ENCODE measurements at regions not wholly inside any gene's neighbourhood (a gene's known extent, or its start where the extent isn't known, plus 50 kb on each side); places are given as distances from the start of the nearest gene placed in this dataset.
A peak's percentile ranks its signal among the peaks of the same experiment; 100 is the strongest.

GRCh38 chr3:30167541-30168011 lies 438.8 kb upstream of the TGFBR2 start:
- DNase-seq (ENCODE audit: low read depth): peak; percentile 62

- no peak for DNase-seq (ENCODE audit: low read depth)
Measured at GRCh38 chr3:30169487-30169886, 436.9 kb upstream of the TGFBR2 start.

- no peak for DNase-seq (ENCODE audit: low read depth)
Measured at GRCh38 chr3:30170681-30171438, 435.5 kb upstream of the TGFBR2 start.

- no peak for DNase-seq (ENCODE audit: low read depth)
Measured at GRCh38 chr3:30174357-30174756, 432.0 kb upstream of the TGFBR2 start.

- no peak for DNase-seq (ENCODE audit: low read depth)
Measured at GRCh38 chr3:30180310-30181177, 425.9 kb upstream of the TGFBR2 start.

- no peak for DNase-seq (ENCODE audit: low read depth)
Measured at GRCh38 chr3:30181178-30181465, 425.3 kb upstream of the TGFBR2 start.

- DNase-seq (ENCODE audit: low read depth): no peak
Measured at GRCh38 chr3:30181581-30181980, 424.8 kb upstream of the TGFBR2 start.

- no peak for DNase-seq (ENCODE audit: low read depth)
Measured at GRCh38 chr3:30183421-30183820, 423.0 kb upstream of the TGFBR2 start.

- no peak for DNase-seq (ENCODE audit: low read depth)
Measured at GRCh38 chr3:30184091-30184810, 422.1 kb upstream of the TGFBR2 start.

GRCh38 chr3:30185872-30186271 lies 420.5 kb upstream of the TGFBR2 start:
- DNase-seq (ENCODE audit: low read depth): no peak

GRCh38 chr3:30186741-30187219 lies 419.6 kb upstream of the TGFBR2 start:
- DNase-seq (ENCODE audit: low read depth): no peak

GRCh38 chr3:30187366-30187765 lies 419.0 kb upstream of the TGFBR2 start:
- no peak for DNase-seq (ENCODE audit: low read depth)

- DNase-seq (ENCODE audit: low read depth): peak; percentile 39
Measured at GRCh38 chr3:30188713-30189112, 417.7 kb upstream of the TGFBR2 start.

GRCh38 chr3:30189900-30190299 lies 416.5 kb upstream of the TGFBR2 start:
- DNase-seq (ENCODE audit: low read depth): no peak

GRCh38 chr3:30193625-30194044 lies 412.8 kb upstream of the TGFBR2 start:
- DNase-seq (ENCODE audit: low read depth): no peak

- DNase-seq (ENCODE audit: low read depth): no peak
Measured at GRCh38 chr3:30195352-30195751, 411.0 kb upstream of the TGFBR2 start.

- DNase-seq (ENCODE audit: low read depth): no peak
Measured at GRCh38 chr3:30198162-30198561, 408.2 kb upstream of the TGFBR2 start.

GRCh38 chr3:30199096-30199759 lies 407.2 kb upstream of the TGFBR2 start:
- peak; percentile 59 for DNase-seq (ENCODE audit: low read depth)

GRCh38 chr3:30199855-30200254 lies 406.5 kb upstream of the TGFBR2 start:
- no peak for DNase-seq (ENCODE audit: low read depth)

GRCh38 chr3:30201715-30202114 lies 404.7 kb upstream of the TGFBR2 start:
- no peak for DNase-seq (ENCODE audit: low read depth)

GRCh38 chr3:30203301-30203700 lies 403.1 kb upstream of the TGFBR2 start:
- DNase-seq (ENCODE audit: low read depth): peak; percentile 32
